Mesodermal cell (in vitro differentiated cells): ENCODE measurements at regions not wholly inside any gene's neighbourhood (a gene's known extent, or its start where the extent isn't known, plus 50 kb on each side); places are given as distances from the start of the nearest gene placed in this dataset.

Source experiments
- H3K27ac ChIP-seq: 2 replicates; pipeline ENCODE4 v1.7.0; 2013; ENCODE audit warnings: mild to moderate bottlenecking, low read depth, low read length, moderate library complexity; ENCODE audit not compliant: severe bottlenecking
- H3K36me3 ChIP-seq: 2 replicates; pipeline ENCODE4 v1.7.1; 2013; ENCODE audit warnings: mild to moderate bottlenecking, low read length, moderate library complexity; ENCODE audit not compliant: control insufficient read depth, insufficient read depth
- H3K4me1 ChIP-seq: one replicate; pipeline ENCODE4 v1.7.1; 2013; ENCODE audit warnings: mild to moderate bottlenecking, low read length; ENCODE audit not compliant: insufficient read depth, control insufficient read depth, poor library complexity, severe bottlenecking
- H3K4me3 ChIP-seq: 2 replicates; pipeline ENCODE4 v1.7.0; 2013; ENCODE audit warnings: low read length, control low read depth, mild to moderate bottlenecking; ENCODE audit not compliant: insufficient read depth, poor library complexity, severe bottlenecking; ENCODE audit errors: extremely low read depth
- H3K9me3 ChIP-seq: 2 replicates; pipeline ENCODE4 v1.7.1; 2013; ENCODE audit warnings: mild to moderate bottlenecking, low read length, moderate library complexity; ENCODE audit not compliant: control insufficient read depth
- WGBS, 2 experiments: methylation state at CpG; one replicate each; pipeline ENCODE4 v1.1.5; 2013; ENCODE audit warnings: missing lambda C conversion rate in 2 of 2; ENCODE audit not compliant: insufficient coverage in 2 of 2; 5-methylcytosine and 5-hydroxymethylcytosine counted together

- H3K36me3 ChIP-seq: peaks cover 26% of the 10 kb centered on the region
- WGBS, 2 experiments: 88% methylated on average over 2 of the region's 5 CpGs; no CpG with 5 or more reads in 1 of the 2 experiments
These were observed 128.7 kb downstream of the ELAPOR2 start for GRCh38 chr7:86930554-86931307.

GRCh38 chr7:86929293-86930109 is 130.0 kb downstream of the ELAPOR2 start:
- H3K27ac ChIP-seq: no peak overlapping the region
- H3K4me1 ChIP-seq: no peaks in the 10 kb centered on the region
- no peaks in the 10 kb centered on the region for H3K9me3 ChIP-seq
- WGBS, 2 experiments: 100% methylated on average over 1 to 2 of the region's 4 CpGs
- peaks cover 31% of the 10 kb centered on the region for H3K36me3 ChIP-seq
- H3K4me3 ChIP-seq: no peak overlapping the region

More at GRCh38 chr7:86930554-86931307, 128.7 kb downstream of the ELAPOR2 start:
- Histone ChIP-seq H3K4me1 (no peaks in the 10 kb centered on the region), H3K9me3 (no peaks in the 10 kb centered on the region), H3K27ac (no peak overlapping the region), H3K4me3 (no peak overlapping the region)

GRCh38 chr7:86928308-86928707 is 131.1 kb downstream of the ELAPOR2 start:
- Histone ChIP-seq H3K27ac (no peak overlapping the region), H3K4me3 (no peak overlapping the region), H3K36me3 (peaks cover 29% of the 10 kb centered on the region), H3K4me1 (no peaks in the 10 kb centered on the region), H3K9me3 (no peaks in the 10 kb centered on the region)
- WGBS, 2 experiments: 80% methylated on average over 2 of the region's 3 CpGs; no CpG with 5 or more reads in 1 of the 2 experiments

GRCh38 chr7:86926732-86927131 is 132.7 kb downstream of the ELAPOR2 start:
- no peak overlapping the region for H3K4me3 ChIP-seq
- H3K9me3 ChIP-seq: no peaks in the 10 kb centered on the region
- H3K4me1 ChIP-seq: no peaks in the 10 kb centered on the region
- WGBS, 2 experiments: 4 to 10% methylated on average over 2 of the region's 2 CpGs
- peaks cover 21% of the 10 kb centered on the region for H3K36me3 ChIP-seq
- H3K27ac ChIP-seq: no peak overlapping the region

- Histone ChIP-seq H3K27ac (no peak overlapping the region), H3K4me1 (no peaks in the 10 kb centered on the region), H3K4me3 (no peak overlapping the region), H3K36me3 (peaks cover 18% of the 10 kb centered on the region), H3K9me3 (no peaks in the 10 kb centered on the region)
- WGBS, 2 experiments: 86 to 100% methylated on average over 1 of the region's 1 CpG
These were observed 134.2 kb downstream of the ELAPOR2 start for GRCh38 chr7:86925221-86925620.

GRCh38 chr7:86923527-86923926 is 135.9 kb downstream of the ELAPOR2 start:
- Histone ChIP-seq H3K4me1 (no peaks in the 10 kb centered on the region), H3K27ac (no peak overlapping the region), H3K4me3 (no peak overlapping the region), H3K9me3 (no peaks in the 10 kb centered on the region), H3K36me3 (peaks cover 19% of the 10 kb centered on the region)

- Histone ChIP-seq H3K36me3 (peaks cover 20% of the 10 kb centered on the region), H3K9me3 (no peaks in the 10 kb centered on the region), H3K4me3 (no peak overlapping the region), H3K4me1 (no peaks in the 10 kb centered on the region), H3K27ac (no peak overlapping the region)
These were observed 139.3 kb downstream of the ELAPOR2 start for GRCh38 chr7:86920154-86920553.

- H3K4me1 ChIP-seq: no peaks in the 10 kb centered on the region
- H3K9me3 ChIP-seq: no peaks in the 10 kb centered on the region
- no peak overlapping the region for H3K4me3 ChIP-seq
- H3K36me3 ChIP-seq: peaks cover 24% of the 10 kb centered on the region
- no peak overlapping the region for H3K27ac ChIP-seq
- WGBS, 2 experiments: no CpG with 5 or more reads among the region's 3 CpGs
These were observed 141.2 kb downstream of the ELAPOR2 start for GRCh38 chr7:86918245-86918644.

- H3K27ac ChIP-seq: no peak overlapping the region
- H3K4me1 ChIP-seq: no peaks in the 10 kb centered on the region
- WGBS, 2 experiments: no CpG with 5 or more reads among the region's 1 CpG
- H3K9me3 ChIP-seq: no peaks in the 10 kb centered on the region
- H3K4me3 ChIP-seq: no peak overlapping the region
- peaks cover 36% of the 10 kb centered on the region for H3K36me3 ChIP-seq
These were observed 143.1 kb downstream of the ELAPOR2 start for GRCh38 chr7:86916277-86916825.

GRCh38 chr7:86914551-86914950 is 144.9 kb downstream of the ELAPOR2 start:
- H3K9me3 ChIP-seq: no peaks in the 10 kb centered on the region
- H3K36me3 ChIP-seq: peaks cover 38% of the 10 kb centered on the region
- no CpG with 5 or more reads among the region's 1 CpG for WGBS, 2 experiments
- no peak overlapping the region for H3K27ac ChIP-seq
- H3K4me1 ChIP-seq: no peaks in the 10 kb centered on the region
- H3K4me3 ChIP-seq: no peak overlapping the region
